GM19468 (cell line): ENCODE measurements at regions not wholly inside any gene's neighbourhood (a gene's known extent, or its start where the extent isn't known, plus 50 kb on each side); places are given as distances from the start of the nearest gene placed in this dataset.

Source experiments
- ATAC-seq: cut with Tn5 transposase; IDR thresholded peaks from one replicate; pipeline ENCODE4 v1.9.1; 2021; ENCODE audit warnings: mild to moderate bottlenecking, moderate library complexity, moderate number of reproducible peaks; ENCODE audit not compliant: unreplicated experiment; ENCODE audit errors: extremely low read depth

DNA sequence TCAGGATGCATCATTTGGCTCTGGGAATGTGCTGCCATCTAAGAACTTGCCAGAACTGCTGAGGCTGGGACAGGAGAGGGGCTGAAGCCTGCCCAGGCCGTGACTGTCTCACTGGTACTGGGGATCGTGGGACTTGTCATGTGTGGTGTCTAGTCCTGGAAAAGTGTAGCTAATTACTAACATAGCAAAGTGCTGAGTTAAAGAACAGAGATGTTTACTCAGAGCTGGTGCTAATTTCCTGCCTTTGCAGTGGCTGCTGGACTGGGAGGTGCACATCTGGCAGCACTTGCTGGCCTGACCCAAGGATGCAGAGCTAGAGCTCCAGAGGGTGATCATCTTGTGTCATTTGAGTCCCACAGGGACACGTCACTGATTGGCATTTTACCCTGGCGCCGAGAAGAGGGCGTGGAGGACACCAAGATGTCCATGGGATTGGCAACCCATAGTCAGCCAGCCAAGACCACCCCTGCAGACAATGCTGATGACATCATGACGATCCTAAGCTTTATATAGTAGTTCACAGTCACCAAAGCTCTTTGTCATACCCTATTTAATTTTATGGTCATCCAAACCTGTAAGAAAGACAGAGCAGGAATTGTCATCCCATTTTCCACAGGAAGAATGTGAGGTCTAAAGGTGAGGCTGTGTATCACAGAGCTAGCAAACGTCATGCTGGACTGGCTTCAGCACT lies 110.1 kb upstream of the SLC44A3 start:
- ATAC-seq = no peak

DNA sequence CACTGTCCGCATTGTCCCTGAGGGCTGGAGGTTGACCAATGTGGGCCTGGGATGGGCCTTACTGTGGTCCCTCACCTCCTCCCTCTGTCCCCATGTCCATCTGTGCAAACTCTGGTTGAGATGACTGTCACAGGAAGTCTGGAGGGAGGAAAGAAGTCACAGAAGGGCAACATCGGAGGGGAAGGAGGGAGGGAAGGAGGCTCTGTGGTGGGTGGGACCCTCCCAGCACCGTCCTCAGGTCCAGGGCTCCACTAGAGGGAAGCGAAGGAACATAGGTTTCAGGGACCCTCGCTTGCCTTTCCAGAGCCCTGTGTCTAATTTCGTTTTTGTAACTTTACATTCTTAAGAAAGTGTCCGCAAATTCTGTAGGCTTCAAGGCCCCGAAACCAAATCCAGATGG lies 111.3 kb upstream of the SLC44A3 start:
- ATAC-seq = no peak

DNA sequence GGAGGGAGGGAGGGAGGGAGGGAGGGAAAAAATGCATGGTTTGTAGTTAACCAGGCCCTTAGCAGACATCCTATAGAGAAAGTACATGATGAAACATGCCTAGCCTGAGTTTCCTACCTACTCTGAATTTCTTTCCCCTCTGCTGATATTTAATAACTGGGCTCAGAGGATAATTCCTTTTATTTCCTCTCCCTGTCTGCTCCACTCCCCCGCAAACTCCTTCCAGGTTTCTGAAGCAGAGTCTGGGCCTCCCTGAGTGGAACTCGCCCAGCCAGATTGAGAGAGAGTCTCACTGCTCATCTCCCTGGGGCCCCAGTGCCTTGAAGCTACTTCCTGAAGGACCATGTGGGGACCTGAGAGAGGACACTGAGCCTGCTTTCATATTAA lies 111.9 kb upstream of the SLC44A3 start:
- ATAC-seq = no peak

DNA sequence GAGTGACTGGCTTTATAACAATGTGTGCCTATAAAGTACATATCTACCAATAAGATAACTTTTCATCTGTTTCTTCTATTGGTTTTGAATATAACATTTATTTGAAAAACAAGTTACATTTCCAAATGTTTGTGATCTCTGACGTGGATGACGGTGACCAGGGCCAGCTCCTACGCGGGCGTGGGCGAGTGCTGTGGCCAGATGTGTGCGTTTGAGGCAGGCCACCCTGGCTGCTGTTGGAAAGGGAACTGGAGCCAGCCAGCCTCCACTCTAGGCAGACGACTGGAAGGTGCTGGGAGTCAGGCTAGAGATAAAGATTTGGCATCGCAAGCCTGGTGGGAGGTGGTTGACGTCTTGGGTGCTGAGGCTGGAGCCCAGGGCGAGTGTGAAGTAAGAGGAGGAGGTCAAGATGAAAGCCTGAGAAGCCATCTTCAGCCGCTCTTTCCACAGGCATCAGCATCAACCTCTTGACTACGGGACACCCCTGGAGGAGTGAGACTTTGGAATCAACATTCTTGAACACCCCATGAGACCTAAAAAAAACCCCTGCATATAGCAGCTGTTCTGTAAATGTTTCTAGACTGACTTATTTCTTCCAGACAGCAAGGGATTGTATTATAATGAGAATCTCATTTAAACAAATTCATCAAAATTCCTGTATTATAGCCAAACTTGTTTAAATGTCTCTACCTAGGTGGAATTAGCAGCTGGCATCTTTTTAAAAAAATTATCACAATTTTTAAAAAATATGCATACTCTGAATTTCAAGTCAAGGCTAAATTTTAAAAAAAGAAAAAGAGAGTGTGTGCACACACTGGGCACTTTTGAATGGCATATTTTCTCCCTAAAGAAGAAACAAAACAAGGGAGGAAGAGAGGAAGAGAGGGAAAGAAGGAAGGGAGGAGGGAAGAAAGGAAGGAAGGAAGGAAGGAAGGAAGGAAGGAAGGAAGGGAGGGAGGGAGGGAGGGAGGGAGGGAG lies 112.5 kb upstream of the SLC44A3 start:
- no peak for ATAC-seq

DNA sequence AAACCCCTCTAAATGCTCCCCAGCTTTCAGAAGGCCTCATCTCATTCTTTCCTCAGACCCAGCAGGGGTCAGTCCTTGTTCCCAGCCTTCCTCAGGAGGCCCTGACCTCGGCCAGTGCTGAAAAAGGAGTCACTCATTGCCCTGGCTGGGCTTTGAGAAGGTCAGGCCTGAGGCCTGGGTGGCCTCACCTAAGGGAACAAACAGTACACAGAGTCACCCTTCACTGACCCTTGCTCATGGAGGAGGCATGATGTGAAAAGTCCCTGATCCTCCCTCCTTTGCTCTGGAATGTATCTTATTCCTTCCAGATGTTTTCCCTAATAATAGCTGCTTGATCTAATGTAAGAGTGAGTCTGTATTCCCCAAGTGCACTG lies 117.7 kb upstream of the SLC44A3 start:
- ATAC-seq = no peak

DNA sequence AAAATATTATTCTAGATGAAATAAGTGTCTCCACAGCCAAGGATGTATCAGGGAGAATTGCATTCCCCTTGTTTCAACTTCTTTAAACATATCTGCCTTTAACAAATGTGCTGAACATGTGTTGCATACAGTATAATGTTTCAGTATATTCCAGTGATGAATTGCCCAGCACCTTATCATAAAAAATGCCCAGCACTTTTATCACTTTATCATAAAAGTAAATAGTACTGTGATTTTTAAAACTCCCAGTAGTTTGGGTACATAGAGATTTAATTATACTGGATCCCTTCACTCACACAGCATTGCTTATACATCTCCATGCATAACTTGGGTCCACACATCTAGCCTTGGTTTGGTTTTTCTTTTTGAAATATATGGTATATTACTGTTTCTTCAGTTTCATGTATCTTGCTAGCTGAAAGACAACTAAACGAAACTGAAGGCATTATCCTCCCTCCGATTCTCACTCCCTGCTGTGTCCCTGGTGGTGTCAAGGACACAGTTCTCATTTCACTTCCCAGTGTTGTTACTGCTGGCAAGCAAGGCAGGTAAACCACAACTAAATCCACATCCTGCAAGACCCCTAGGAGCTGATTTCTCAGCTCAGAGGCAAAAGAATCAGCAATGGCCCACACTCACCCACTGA lies 118.2 kb upstream of the SLC44A3 start:
- no peak for ATAC-seq

DNA sequence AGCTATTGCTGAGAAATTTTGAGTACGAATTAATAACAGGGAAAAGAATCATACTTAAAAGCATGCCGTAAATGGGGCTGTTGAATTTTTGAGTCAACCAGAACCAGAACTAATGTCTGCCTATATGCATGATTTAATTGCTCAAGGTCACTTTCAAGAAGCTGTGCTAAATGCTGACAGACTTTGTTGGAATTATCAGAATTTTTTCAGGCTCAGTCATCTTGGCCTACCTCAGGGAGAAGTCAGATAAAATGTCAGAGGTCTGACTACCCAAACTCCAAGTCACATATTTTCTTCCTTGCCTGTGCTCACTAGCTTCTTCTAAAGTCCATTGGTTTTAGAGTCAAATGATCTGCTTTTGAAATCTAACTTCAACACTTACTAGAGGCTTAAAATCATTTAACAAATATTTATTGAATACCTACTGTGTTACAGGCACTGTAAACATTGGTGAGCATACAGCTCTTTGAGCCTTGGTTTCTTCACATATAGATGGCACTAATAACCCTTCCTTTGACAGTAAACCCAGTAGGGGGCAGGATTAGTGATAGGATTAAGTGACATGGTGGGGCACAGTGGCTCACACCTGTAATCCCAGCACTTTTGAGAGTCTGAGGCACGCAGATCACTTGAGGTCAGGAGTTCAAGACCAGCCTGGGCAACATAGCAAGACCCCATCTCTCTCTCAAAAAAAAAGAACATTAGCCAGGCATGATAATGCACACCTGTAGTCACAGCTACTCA lies 121.2 kb upstream of the SLC44A3 start:
- ATAC-seq = no peak

DNA sequence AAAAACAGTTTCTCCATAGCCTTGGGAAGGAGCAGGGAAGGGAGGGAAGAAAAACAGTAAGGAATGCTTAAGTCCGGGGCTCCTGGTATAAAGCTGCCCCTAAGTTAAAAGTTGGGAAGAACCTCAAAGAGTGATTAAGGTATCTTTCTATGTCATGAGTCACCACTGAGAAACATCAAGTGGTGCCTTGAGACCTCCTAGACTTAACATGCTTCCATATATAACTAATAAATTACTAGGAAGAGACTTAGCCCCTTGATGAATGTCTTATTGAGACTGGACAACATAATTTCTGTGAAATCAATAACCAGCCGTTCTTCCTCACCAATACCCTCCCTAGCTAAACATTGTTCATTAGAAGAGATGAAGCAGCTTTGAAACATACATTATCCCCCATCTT lies 121.8 kb upstream of the SLC44A3 start:
- ATAC-seq = no peak

DNA sequence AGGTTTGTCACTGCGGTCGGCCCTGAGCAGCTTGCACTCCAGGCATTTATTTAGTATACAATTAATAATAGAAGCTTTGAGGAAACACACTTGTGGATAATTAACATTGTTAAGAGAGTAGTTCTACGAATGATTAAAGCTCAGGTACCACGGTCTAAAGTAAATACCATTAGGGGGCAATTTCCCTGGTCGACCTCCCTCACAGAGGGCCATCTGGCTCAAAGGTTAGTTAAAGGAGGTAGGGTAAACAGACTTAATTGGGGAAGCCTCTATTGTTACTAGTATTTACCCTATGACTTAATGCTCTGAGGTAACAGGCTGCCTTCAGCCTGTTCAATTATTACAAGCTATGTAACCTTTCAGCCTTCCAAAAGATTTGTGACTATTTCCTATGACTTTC lies 122.3 kb upstream of the SLC44A3 start:
- ATAC-seq = no peak

DNA sequence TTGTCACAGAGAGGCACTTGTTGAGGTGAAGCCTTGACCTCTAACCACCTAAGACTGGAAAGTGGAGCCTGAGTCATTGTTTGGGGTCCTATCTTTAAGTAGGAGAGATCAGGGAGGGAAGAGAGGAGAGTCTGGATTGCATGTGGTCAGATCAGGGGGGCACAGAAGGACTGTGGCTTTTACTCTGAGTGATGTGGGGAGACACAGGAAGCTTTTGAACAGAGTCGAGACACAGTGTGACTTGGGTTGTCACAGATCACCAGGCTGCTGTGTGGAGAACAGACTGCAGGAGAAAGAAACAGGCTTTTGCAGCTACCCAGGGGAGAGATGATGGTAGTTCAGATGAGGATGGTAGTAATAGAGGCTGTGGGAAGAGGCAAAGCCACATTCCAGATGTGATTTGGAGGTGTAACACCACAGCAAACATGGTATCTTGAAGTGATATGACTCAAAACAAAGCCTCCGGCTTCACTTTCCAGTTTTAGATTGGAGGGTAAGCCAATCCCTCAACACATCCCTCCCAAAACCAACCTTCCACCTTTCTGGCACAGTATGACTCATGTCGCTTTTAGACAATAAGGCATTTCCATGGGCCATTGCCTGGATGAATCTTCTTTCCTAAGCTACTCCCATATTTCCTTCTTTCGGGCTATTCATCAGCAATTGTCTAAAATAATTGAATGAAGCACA lies 125.8 kb upstream of the SLC44A3 start:
- ATAC-seq = no peak

DNA sequence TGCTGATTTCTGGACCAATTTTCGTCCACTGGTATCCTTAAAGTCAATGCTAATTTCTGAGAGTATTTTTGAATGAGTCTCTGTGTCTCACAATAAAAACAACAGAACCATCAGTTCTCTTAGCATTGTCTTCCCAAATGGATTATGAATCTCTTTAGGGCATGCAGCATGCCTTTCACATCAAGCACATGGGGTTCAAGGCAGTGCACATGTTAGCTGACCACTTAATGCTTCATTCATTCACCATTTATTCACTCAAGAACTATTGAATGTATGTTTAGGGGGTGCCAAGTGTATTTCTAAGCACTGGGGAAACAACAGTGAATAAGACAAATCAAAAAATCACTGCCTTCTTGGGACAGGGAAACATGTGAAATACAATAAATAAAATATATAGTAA lies 126.7 kb upstream of the SLC44A3 start:
- no peak for ATAC-seq

DNA sequence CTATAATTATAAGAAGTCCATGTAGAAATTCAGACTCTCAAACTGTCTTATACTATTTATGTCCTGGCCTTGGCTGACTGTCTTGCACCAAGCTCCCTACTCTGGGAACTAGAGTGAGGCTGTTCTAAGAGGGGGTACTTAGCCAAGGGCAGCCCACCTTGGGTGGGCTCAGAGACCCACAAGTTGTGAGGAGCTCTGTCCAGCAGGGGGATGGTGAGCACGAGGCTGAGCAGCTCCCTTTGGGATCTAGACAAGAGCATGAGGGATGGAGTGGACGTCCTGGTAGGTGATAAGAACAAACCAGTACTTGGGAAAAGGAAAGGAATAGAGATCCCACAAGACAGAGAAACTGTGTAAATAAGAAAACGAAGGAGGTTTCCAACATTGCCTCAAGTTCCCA lies 127.1 kb upstream of the SLC44A3 start:
- no peak for ATAC-seq

DNA sequence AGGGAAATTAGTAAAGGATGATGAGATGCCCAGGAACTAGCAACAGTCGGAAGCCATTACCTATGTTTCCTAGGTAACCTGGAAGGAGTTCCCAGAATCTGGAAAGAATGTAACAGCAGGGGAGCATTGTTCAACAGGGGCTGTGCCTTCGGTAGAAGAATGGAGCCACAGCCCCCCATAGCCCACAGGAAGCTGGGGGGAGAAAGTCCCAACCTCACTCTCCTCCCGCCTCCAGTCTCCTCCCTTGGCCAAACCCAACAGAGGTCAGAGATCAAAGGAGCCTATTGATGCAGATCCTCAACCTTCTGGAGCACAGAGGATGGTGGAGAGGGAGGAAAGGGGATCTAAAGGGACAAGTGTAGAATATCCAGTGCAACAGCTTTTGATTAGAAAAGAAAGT lies 131.5 kb upstream of the SLC44A3 start:
- ATAC-seq = no peak

DNA sequence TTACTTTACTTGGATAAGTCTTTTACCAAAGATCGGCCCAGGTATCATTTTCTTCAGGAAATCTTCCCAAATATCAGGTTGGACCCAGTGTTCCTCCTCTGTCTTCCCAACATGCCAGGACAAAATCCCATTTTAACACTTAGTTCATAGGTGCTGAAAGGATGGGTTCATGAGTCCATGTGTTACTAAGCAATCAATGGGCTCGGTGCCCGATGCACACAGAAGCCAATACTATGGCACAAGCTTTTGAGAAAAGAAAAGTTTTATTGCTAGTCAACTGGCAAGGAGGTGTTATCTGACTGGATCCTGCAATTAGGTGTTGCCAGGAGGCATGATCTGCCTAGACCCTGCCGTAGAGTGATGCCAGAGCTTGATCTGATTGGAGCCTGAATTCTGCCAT lies 133.3 kb upstream of the SLC44A3 start:
- ATAC-seq = no peak

DNA sequence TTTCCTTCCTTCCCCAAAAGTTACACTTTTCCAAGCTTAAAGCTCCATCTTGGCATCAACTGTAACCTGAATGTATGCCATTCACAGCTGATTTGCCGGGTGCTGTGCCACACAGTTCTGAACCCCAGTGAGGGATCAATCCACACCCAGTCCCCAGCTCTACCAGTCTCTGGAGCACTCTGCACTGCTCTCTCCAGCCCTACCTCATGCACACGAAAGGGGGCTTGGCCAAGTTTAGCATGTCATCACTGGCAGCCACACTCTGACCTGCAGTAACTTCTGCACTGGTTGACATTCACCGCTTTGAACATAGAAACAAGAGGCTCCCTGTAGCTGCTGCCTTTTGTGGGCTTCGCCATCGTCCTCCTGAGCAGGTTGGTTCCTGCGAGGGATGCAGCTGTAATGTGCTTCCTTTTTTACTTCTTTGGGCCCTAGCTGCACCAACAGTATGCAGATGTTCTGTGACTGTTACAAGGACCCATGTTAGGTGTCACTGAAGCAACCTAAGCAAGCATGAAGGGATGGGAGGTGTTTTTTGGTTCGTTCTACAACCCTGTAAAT lies 135.4 kb upstream of the SLC44A3 start:
- no peak for ATAC-seq

DNA sequence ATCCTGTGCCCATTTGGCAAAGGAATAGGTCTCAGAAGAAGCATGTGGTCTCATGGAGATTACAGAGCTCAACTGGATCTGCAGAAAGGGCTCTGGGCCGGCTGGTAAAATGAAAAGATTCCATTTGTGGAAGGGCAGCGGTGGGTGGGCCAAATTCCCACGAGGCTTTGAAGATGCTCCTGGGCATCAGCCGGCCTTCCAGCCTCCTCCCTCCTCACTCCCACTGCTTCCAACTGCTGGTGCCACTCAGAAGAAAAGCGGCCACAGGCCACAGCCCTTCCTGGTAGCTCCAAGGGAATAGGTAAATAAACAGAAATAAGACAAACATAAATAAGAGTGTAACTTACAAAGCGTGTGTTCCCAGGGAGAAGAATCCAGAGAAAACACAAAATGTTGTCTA lies 136.3 kb upstream of the SLC44A3 start:
- no peak for ATAC-seq

DNA sequence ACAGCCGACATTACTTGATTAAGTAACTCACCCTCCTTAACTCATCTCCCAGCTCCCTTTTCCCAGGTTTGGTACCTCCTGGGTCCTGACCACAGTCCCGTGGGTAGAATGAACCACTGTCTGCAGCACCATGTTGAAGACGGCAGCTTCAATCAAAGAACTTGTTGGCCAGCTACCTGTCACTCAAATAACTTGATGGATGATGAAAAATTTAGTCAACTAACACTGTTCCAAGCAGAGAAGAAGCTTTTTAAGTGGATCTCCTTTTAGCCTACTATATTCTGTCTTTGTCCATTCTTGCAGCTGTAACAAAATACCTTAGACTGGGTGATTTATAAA lies 138.4 kb upstream of the F3 start:
- no peak for ATAC-seq

DNA sequence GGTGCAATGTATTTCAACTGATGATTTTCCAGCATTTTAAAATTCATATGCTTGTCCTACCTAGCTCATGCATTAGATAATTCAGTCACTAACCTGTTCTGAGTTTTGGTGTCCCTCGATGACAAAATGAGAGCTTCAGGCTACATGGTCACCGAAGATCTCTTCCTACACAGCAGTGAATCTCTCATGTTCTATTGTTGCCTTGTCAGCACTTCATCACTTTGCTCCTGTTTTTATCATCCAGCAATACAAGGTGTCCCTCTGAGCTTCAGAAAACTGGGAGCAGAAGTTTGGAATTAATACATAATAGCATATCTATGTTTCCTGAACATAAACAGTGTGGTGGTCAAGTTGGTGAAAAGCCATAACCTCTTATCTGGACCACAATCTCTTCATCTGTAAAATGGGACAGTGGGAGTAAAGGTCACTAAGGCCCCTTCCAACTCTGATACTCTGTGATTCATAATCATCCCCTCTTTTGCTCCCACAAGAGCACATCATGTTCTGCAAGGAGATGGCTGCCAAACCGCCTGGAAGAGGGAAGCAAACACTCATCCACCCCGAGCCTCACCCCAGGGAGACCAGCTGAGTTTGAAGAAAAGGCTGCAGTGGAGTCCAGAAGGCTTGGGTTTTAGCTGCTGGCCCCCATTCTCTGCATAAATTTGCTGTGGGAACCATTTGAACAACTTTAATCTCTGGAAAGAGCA lies 137.9 kb upstream of the F3 start:
- no peak for ATAC-seq

DNA sequence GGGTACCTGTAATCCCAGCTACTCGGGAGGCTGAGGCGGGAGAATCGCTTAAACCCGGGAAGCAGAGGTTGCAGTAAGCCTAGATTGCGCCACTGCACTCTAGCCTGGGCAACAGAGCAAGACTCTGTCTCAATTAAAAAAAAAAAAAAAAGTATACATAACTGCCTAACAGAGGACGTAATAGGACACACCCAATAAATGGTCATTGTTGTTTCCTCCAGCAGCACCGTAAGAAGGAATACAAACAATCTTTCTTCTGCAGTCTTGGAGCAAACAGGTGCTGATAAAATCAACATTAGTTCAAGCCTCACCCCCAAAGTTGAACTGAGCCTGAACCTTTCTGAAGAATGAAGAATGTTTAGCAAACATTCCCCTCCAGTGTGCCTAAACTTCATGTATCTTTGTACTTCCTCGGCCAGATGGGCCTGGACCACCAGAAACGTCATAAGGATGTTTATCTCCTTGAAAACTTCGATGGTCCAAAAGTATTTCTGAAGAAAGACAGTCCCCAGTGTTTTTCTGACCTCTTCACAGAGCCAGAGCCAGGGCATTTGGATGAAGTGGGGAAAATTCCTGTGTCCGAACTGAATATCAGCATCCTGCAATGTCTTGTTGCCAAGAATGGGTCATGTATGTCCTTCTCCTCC lies 136.8 kb upstream of the F3 start:
- no peak for ATAC-seq
